Tibial nerve (tissue), 4 donors: ENCODE measurements at regions not wholly inside any gene's neighbourhood (a gene's known extent, or its start where the extent isn't known, plus 50 kb on each side); places are given as distances from the start of the nearest gene placed in this dataset.

Experiments
- DNase-seq, 2 donors: peaks; one replicate each; pipeline ENCODE4 v3.0.0-alpha.2; 2019; ENCODE audit warnings: low spot score in 2 of 2
- H3K27ac ChIP-seq, 4 donors: fragments of 200-600 bp; sonication (generic) in 3 of 4; one replicate each; pipeline ENCODE4 v1.5.1; 2017 to 2019; ENCODE audit warnings: mild to moderate bottlenecking in 1 of 4
- H3K27me3 ChIP-seq, 2 donors: fragments of 200-600 bp; sonication (generic) in 1 of 2; one replicate each; pipeline versions ENCODE4 v1.5.1 to v1.6.0; 2017 to 2019
- H3K36me3 ChIP-seq, 3 donors: fragments of 200-600 bp; sonication (generic); one replicate each; pipeline ENCODE4 v1.5.1; 2018 to 2019
- H3K4me1 ChIP-seq, 4 donors: fragments of 200-600 bp; sonication (generic) in 3 of 4; one replicate each; pipeline ENCODE4 v1.5.1; 2017 to 2019
- H3K4me3 ChIP-seq, 4 donors: fragments of 200-600 bp; sonication (generic) in 3 of 4; one replicate each; pipeline ENCODE4 v1.5.1; 2017 to 2019; ENCODE audit warnings: mild to moderate bottlenecking in 1 of 4, moderate library complexity in 1 of 4
- H3K9me3 ChIP-seq, 4 donors: fragments of 200-600 bp; sonication (generic) in 3 of 4; one replicate each; pipeline ENCODE4 v1.5.1; 2017 to 2019
- EP300 ChIP-seq, 2 donors: sonication (generic); formaldehyde crosslinking; IDR thresholded peaks; one replicate each; pipeline ENCODE4 v1.6.1; 2017; ENCODE audit warnings: antibody characterized with exemption in 2 of 2, mild to moderate bottlenecking in 1 of 2
- POLR2A ChIP-seq, 2 donors: fragments of 450-650 bp; IDR thresholded peaks; one replicate each; pipeline ENCODE4 v1.6.1; 2017; ENCODE audit warnings: antibody characterized with exemption in 2 of 2, mild to moderate bottlenecking in 2 of 2, moderate library complexity in 2 of 2
- WGBS, 2 donors: methylation state at CpG; one replicate each; pipeline ENCODE4 v1.1.5; 2018; 5-methylcytosine and 5-hydroxymethylcytosine counted together
- TF ChIP-seq, protein P1 (sequence below), 5 experiments: fragments of 200-600 bp in 3 of 5; fragments of 450-650 bp in 2 of 5; sonication (generic) in 3 of 5; IDR thresholded peaks; one replicate each; pipeline ENCODE4 v1.5.1; 2016 to 2019; ENCODE audit warnings: antibody characterized with exemption in 5 of 5, mild to moderate bottlenecking in 3 of 5, moderate library complexity in 2 of 5

DNA sequence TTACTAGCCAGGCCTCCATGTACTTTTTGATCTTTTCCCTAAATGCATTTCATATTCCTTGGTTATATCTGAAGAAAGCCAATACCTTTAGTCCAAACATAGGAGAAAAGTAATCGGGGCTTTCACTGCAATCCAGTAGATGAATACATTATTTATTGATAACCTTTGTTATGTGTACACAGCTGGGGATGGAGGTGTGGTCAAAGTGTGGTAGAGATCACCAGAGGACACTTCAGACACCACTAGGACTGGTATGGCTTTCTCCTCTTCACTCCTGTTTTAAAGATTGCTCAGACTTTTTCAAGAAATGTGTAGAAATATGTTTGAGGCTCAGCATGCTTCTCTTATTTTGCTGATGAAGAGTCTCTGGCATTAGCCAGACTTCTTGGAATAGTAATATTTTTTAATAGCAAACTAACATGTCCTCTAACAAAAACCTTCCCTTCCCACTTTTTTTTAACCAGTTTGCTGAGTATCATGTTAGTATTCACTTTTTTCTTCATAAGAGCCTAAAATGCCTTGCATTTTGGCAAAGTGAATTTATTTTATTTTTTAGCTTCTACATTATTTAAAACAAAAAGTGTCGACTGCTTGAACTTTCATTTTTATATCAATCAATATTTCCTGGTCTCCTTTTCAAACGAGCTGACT lies 65.6 kb upstream of the MBNL1 start:
- no peaks in the 10 kb centered on the region for H3K27me3 ChIP-seq
- no peaks in the 10 kb centered on the region for H3K36me3 ChIP-seq
- H3K27ac ChIP-seq, result peak overlapping the region; percentile 69 to 84 (median 80)
- DNase-seq, result no peak
- H3K4me1 ChIP-seq, result peaks cover 0 to 67% (median 13%) of the 10 kb centered on the region in 4 donors
- no peaks in the 10 kb centered on the region for H3K9me3 ChIP-seq
- peak overlapping the region; percentile 2 to 37 (median 17) for H3K4me3 ChIP-seq
- 35 to 37% methylated on average over 3 of the region's 3 CpGs for WGBS, 2 donors
- no peak for TF ChIP-seq EP300 (IDR thresholded peaks at IDR 0.05)
- TF ChIP-seq, protein P1, sequence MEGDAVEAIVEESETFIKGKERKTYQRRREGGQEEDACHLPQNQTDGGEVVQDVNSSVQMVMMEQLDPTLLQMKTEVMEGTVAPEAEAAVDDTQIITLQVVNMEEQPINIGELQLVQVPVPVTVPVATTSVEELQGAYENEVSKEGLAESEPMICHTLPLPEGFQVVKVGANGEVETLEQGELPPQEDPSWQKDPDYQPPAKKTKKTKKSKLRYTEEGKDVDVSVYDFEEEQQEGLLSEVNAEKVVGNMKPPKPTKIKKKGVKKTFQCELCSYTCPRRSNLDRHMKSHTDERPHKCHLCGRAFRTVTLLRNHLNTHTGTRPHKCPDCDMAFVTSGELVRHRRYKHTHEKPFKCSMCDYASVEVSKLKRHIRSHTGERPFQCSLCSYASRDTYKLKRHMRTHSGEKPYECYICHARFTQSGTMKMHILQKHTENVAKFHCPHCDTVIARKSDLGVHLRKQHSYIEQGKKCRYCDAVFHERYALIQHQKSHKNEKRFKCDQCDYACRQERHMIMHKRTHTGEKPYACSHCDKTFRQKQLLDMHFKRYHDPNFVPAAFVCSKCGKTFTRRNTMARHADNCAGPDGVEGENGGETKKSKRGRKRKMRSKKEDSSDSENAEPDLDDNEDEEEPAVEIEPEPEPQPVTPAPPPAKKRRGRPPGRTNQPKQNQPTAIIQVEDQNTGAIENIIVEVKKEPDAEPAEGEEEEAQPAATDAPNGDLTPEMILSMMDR (IDR thresholded peaks at IDR 0.05), result no peak
- TF ChIP-seq POLR2A (IDR thresholded peaks at IDR 0.05), result no peak

DNA sequence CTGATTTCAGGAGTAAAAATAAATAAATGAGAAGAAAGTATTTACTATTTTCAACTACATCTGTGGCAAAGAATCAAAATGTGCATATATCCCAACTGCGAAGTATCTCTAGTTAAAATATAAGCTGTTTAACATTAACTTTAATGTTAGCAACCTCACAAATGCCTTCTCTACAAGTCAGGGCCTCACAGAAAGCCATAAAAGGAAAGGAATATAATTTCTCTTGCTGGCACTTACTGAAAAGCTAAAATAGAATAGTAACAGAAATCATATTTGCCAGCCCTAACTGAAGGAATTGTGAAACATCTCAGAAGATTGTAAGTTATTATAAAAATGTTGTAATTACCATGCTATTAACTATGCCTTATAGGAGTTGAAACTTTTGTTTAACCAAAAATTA lies 65.1 kb upstream of the MBNL1 start:
- H3K9me3 ChIP-seq, result no peaks in the 10 kb centered on the region
- no peaks in the 10 kb centered on the region for H3K36me3 ChIP-seq
- no peaks in the 10 kb centered on the region for H3K27me3 ChIP-seq
- no peak for DNase-seq
- peak overlapping the region in 3 of 4 donors; percentile 2 to 37 (median 20) for H3K4me3 ChIP-seq
- no peak for TF ChIP-seq EP300 (IDR thresholded peaks at IDR 0.05)
- TF ChIP-seq, protein P1 (IDR thresholded peaks at IDR 0.05), result no peak
- TF ChIP-seq POLR2A (IDR thresholded peaks at IDR 0.05), result no peak
- 69 to 74% methylated on average over 1 of the region's 1 CpG for WGBS, 2 donors
- H3K27ac ChIP-seq, result peak overlapping the region; percentile 69 to 84 (median 80)
- H3K4me1 ChIP-seq, result peaks cover 0 to 61% (median 13%) of the 10 kb centered on the region in 4 donors

DNA sequence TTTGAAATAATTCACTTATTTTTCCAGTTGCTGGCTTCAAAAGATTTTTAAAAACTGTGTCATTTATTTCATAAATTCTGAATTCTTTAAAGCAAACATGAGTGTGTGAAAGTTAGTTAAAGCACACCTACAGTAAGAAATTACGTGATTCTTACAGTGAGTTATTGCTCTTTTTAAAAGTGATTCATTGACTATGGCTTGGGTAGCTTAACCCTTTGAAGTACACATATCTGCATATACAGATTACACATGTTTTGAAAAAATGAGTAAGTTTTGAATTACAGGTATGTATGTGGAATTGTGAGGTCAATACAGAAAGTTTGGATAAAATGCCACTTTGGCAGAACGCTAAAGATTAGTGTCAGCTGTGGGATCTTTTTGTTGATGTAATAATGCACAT lies 64.5 kb upstream of the MBNL1 start:
- no peaks in the 10 kb centered on the region for H3K27me3 ChIP-seq
- no peaks in the 10 kb centered on the region for H3K36me3 ChIP-seq
- H3K27ac ChIP-seq, result peak overlapping the region; percentile 6 to 84 (median 80)
- H3K4me3 ChIP-seq, result peak overlapping the region in 2 of 4 donors; percentile 2 to 37
- no peak for TF ChIP-seq POLR2A (IDR thresholded peaks at IDR 0.05)
- TF ChIP-seq EP300 (IDR thresholded peaks at IDR 0.05), result no peak
- TF ChIP-seq, protein P1 (IDR thresholded peaks at IDR 0.05), result no peak
- WGBS, 2 donors, result 73 to 74% methylated on average over 2 of the region's 2 CpGs
- peaks cover 0 to 56% (median 13%) of the 10 kb centered on the region in 4 donors for H3K4me1 ChIP-seq
- H3K9me3 ChIP-seq, result no peaks in the 10 kb centered on the region
- no peak for DNase-seq

DNA sequence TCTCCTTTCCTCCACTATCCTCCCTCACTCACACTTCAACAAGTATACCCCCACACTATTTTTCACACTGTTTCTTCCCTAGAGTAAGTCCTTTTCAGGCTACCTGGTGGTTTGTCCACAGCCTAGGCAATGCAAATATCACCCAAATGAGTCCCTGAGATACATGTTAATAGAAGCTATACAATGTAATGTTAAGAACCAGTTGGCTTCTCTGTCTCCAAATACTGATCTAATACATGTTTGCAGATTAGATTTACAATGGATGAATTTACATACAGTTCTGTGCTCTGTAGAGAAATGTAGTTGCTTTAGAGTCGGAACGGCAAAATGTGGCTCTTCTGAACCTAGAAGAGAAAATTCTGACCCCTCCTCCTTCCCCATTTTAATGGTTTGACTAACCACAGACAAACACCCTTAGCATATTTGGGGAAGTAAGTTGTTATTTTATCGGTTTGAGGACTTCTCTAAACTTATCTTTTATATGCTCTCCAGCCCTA lies 63.6 kb upstream of the MBNL1 start:
- DNase-seq, result no peak
- Histone ChIP-seq H3K27ac (peak overlapping the region; percentile 11 to 84 (median 80)), H3K4me3 (peak overlapping the region in 2 of 4 donors; percentile 31 to 37)

More for the DNA sequence above, 63.6 kb upstream of the MBNL1 start:
- TF ChIP-seq POLR2A (IDR thresholded peaks at IDR 0.05) (no peak), EP300 (IDR thresholded peaks at IDR 0.05) (peak in 1 of 2 donors; percentile 7)
- TF ChIP-seq, protein P1 (IDR thresholded peaks at IDR 0.05), result no peak
- Histone ChIP-seq H3K27me3 (no peaks in the 10 kb centered on the region), H3K36me3 (no peaks in the 10 kb centered on the region), H3K4me1 (peaks cover 0 to 46% (median 9%) of the 10 kb centered on the region in 4 donors), H3K9me3 (no peaks in the 10 kb centered on the region)
- 73 to 76% methylated on average over 3 of the region's 3 CpGs for WGBS, 2 donors
